Glutamatergic neuron (in vitro differentiated cells): ENCODE measurements at regions not wholly inside any gene's neighbourhood (a gene's known extent, or its start where the extent isn't known, plus 50 kb on each side); places are given as distances from the start of the nearest gene placed in this dataset.

ENCODE experiments used
- DNase-seq: peaks from one replicate; pipeline ENCODE4 v3.0.0; 2022
- H3K27ac Mint-ChIP-seq: one replicate; pipeline ENCODE4 v1.8.0; 2020; ENCODE audit warnings: mild to moderate bottlenecking, mixed read lengths, inconsistent platforms; ENCODE audit not compliant: unreplicated experiment
- H3K27me3 Mint-ChIP-seq: one replicate; pipeline ENCODE4 v1.8.0; 2020; ENCODE audit warnings: mild to moderate bottlenecking, moderate library complexity, mixed read lengths, inconsistent platforms; ENCODE audit not compliant: unreplicated experiment
- H3K36me3 Mint-ChIP-seq: one replicate; pipeline ENCODE4 v1.8.0; 2020; ENCODE audit warnings: mild to moderate bottlenecking, mixed read lengths, inconsistent platforms; ENCODE audit not compliant: unreplicated experiment
- H3K4me1 Mint-ChIP-seq: one replicate; pipeline ENCODE4 v1.8.0; 2020; ENCODE audit warnings: mild to moderate bottlenecking, low read depth, mixed read lengths, inconsistent platforms; ENCODE audit not compliant: unreplicated experiment
- H3K4me3 Mint-ChIP-seq: one replicate; pipeline ENCODE4 v1.8.0; 2020; ENCODE audit warnings: mild to moderate bottlenecking, mixed read lengths, inconsistent platforms; ENCODE audit not compliant: unreplicated experiment
- H3K9me3 Mint-ChIP-seq: one replicate; pipeline ENCODE4 v1.8.0; 2020; ENCODE audit warnings: mild to moderate bottlenecking, moderate library complexity, mixed read lengths, inconsistent platforms; ENCODE audit not compliant: unreplicated experiment
- TF ChIP-seq, protein P1 (sequence below): fragments of 200-600 bp; sonication (generic); IDR thresholded peaks from one replicate; pipeline ENCODE4 v1.5.0; 2021; ENCODE audit not compliant: partially characterized antibody, unreplicated experiment

DNA sequence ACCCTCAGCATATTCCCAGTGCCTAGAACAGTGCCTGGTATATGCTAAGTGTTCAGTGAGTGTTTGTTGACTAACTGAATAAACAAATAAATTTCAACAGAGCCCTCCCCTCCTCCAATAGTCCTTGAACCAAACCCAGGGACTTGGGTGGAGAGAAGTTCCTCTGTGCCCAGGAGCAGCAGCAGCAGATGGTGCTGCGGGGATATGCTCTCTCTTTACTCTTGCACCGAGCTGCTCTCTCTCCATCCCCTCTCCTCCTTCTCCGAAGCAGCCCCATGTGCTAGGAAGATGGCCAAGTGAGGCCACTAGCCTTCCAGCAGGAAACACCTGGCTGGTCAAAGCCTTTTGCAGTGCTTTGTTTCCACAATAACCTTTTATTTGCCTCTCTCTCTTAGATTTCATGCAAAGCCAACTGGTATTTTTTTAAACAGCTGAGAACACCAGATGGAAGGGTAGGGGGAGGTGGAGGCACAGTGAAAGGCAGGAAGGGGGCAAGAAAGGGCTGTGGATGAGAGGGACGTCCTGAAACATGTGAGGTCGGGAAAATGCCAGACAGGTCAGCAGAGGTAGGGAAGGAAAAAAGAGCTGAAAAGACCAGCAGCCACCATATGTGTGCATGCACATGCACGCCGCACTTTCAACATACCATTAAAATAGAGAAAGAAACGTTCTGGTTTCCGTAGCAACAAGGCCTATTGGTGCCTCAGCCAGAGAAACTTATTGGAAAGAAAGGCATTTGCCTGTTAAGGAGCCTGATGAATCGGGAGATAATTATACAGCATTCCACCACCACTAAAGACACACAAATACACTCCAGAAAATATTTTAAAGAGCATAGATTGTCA lies 78.9 kb downstream of the EMP1 start:
- Mint-ChIP-seq H3K4me3 (peak overlapping the region; percentile 45), H3K4me1 (peaks cover 24% of the 10 kb centered on the region), H3K27ac (peak overlapping the region; percentile 31), H3K9me3 (peaks cover 7% of the 10 kb centered on the region), H3K27me3 (peaks cover 16% of the 10 kb centered on the region), H3K36me3 (peaks cover 5% of the 10 kb centered on the region)
- DNase-seq, result peak; percentile 18
- TF ChIP-seq, protein P1, sequence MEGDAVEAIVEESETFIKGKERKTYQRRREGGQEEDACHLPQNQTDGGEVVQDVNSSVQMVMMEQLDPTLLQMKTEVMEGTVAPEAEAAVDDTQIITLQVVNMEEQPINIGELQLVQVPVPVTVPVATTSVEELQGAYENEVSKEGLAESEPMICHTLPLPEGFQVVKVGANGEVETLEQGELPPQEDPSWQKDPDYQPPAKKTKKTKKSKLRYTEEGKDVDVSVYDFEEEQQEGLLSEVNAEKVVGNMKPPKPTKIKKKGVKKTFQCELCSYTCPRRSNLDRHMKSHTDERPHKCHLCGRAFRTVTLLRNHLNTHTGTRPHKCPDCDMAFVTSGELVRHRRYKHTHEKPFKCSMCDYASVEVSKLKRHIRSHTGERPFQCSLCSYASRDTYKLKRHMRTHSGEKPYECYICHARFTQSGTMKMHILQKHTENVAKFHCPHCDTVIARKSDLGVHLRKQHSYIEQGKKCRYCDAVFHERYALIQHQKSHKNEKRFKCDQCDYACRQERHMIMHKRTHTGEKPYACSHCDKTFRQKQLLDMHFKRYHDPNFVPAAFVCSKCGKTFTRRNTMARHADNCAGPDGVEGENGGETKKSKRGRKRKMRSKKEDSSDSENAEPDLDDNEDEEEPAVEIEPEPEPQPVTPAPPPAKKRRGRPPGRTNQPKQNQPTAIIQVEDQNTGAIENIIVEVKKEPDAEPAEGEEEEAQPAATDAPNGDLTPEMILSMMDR, result no peak

DNA sequence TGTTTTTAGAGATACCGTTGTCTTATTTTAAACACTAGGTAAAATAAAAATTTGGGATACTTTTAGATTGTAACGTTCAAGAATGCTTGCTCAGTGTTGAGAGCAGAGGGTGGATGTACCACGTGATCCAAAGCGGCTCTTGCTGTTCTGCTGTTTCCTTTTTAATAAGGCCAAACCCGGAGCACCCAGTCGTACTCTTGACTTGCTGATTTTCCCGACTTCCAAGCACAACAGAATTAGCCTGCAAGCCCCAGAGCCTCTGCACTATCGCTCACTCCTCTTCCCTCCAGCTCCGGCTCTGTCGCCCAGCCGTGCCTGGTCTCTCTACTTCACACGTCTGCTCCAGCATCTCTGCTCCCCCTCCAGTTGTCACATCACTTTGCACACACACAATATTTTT lies 77.3 kb downstream of the EMP1 start:
- Mint-ChIP-seq H3K27me3 (peaks cover 14% of the 10 kb centered on the region), H3K36me3 (peaks cover 5% of the 10 kb centered on the region), H3K9me3 (peaks cover 7% of the 10 kb centered on the region), H3K4me3 (no peak overlapping the region), H3K4me1 (peaks cover 24% of the 10 kb centered on the region), H3K27ac (no peak overlapping the region)
- TF ChIP-seq, protein P1, result no peak
- DNase-seq, result no peak

GRCh38 chr12:13273097-13273496 lies 76.6 kb downstream of the EMP1 start:
- H3K4me1 Mint-ChIP-seq, result peaks cover 24% of the 10 kb centered on the region
- TF ChIP-seq, protein P1, result no peak
- peaks cover 7% of the 10 kb centered on the region for H3K9me3 Mint-ChIP-seq
- no peak for DNase-seq
- H3K27ac Mint-ChIP-seq, result no peak overlapping the region
- H3K36me3 Mint-ChIP-seq, result peaks cover 5% of the 10 kb centered on the region
- H3K27me3 Mint-ChIP-seq, result peaks cover 16% of the 10 kb centered on the region
- no peak overlapping the region for H3K4me3 Mint-ChIP-seq

DNA sequence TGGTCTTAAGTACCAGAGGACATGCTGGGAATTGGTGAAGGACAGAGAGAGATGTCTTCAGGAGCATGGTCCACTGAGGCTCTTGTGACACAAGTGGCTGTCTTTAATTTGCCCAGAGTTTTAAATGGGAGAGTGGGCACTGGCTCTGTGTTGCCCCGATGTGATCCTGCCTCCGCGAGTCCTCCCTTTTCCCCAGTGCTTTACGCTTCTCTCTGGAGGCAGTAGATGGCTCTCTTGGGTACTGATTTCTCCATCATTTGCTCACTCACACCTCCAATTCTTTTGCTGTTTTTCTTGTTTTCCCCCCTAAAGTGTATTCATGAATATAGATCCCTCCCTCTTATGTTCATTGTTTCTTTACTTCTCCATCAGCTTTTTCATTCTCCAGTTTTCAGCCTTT lies 74.3 kb downstream of the EMP1 start:
- H3K4me3 Mint-ChIP-seq, result no peak overlapping the region
- DNase-seq, result no peak

More for the DNA sequence above, 74.3 kb downstream of the EMP1 start:
- H3K9me3 Mint-ChIP-seq, result peaks cover 6% of the 10 kb centered on the region
- peaks cover 13% of the 10 kb centered on the region for H3K27me3 Mint-ChIP-seq
- H3K36me3 Mint-ChIP-seq, result peaks cover 5% of the 10 kb centered on the region
- H3K4me1 Mint-ChIP-seq, result peaks cover 8% of the 10 kb centered on the region
- TF ChIP-seq, protein P1, result no peak
- H3K27ac Mint-ChIP-seq, result no peak overlapping the region
